AG10803 (cell line): ENCODE measurements at regions not wholly inside any gene's neighbourhood (a gene's known extent, or its start where the extent isn't known, plus 50 kb on each side); places are given as distances from the start of the nearest gene placed in this dataset.

Experiments used
- DNase-seq: peaks from one replicate; pipeline ENCODE4 v3.0.0; 2010; ENCODE audit warnings: low read depth
- H3K4me3 ChIP-seq: 2 replicates; pipeline ENCODE4 v1.5.1; 2011; ENCODE audit warnings: mild to moderate bottlenecking, low read length, control low read depth
- CTCF ChIP-seq: conservative IDR thresholded peaks from 2 replicates; pipeline ENCODE4 v1.5.1; 2011; ENCODE audit warnings: mild to moderate bottlenecking, low read length, control low read depth, inconsistent platforms

GRCh38 chr6:141848029-141848890 is 284.5 kb upstream of the GJE1 start:
- H3K4me3 ChIP-seq, result no peak overlapping the region
- no peak for TF ChIP-seq CTCF
- DNase-seq, result no peak

- DNase-seq, result no peak
- H3K4me3 ChIP-seq, result no peak overlapping the region
These were observed 286.1 kb upstream of the GJE1 start for GRCh38 chr6:141846639-141847038.

GRCh38 chr6:141843178-141843834 is 289.4 kb upstream of the GJE1 start:
- TF ChIP-seq CTCF, result no peak
- H3K4me3 ChIP-seq, result no peak overlapping the region
- no peak for DNase-seq

More at GRCh38 chr6:141846639-141847038, 286.1 kb upstream of the GJE1 start:
- TF ChIP-seq CTCF, result no peak

- H3K4me3 ChIP-seq, result no peak overlapping the region
- no peak for DNase-seq
- TF ChIP-seq CTCF, result no peak
These were observed 299.6 kb upstream of the GJE1 start for GRCh38 chr6:141833001-141833655.

- DNase-seq, result no peak
- no peak overlapping the region for H3K4me3 ChIP-seq
- no peak for TF ChIP-seq CTCF
These were observed 302.2 kb upstream of the GJE1 start for GRCh38 chr6:141830530-141830929.

- no peak overlapping the region for H3K4me3 ChIP-seq
- DNase-seq, result no peak
- no peak for TF ChIP-seq CTCF
These were observed 303.0 kb upstream of the GJE1 start for GRCh38 chr6:141829566-141830360.
